Ishikawa (cell line): ENCODE measurements at regions not wholly inside any gene's neighbourhood (a gene's known extent, or its start where the extent isn't known, plus 50 kb on each side); places are given as distances from the start of the nearest gene placed in this dataset.

ENCODE experiments used
- CEBPB ChIP-seq: IDR thresholded peaks from 2 replicates; pipeline ENCODE4 v1.6.1; 2012
- CREB1 ChIP-seq: IDR thresholded peaks from 2 replicates; pipeline ENCODE4 v1.6.1; 2012; ENCODE audit warnings: low read depth
- EGR1 ChIP-seq: IDR thresholded peaks from 2 replicates; pipeline ENCODE4 v1.6.1; 2012
- EP300 ChIP-seq: IDR thresholded peaks from 2 replicates; pipeline ENCODE4 v1.6.1; 2012; ENCODE audit warnings: borderline replicate concordance
- FOXM1 ChIP-seq: IDR thresholded peaks from 2 replicates; pipeline ENCODE4 v1.6.1; 2012; ENCODE audit warnings: low read depth, borderline replicate concordance
- MAX ChIP-seq: IDR thresholded peaks from 2 replicates; pipeline ENCODE4 v1.6.1; 2012
- NFIC ChIP-seq: IDR thresholded peaks from 2 replicates; pipeline ENCODE4 v1.6.1; 2012
- RAD21 ChIP-seq: IDR thresholded peaks from 2 replicates; pipeline ENCODE4 v1.6.1; 2012; ENCODE audit warnings: low read depth
- REST ChIP-seq: IDR thresholded peaks from 2 replicates; pipeline ENCODE4 v1.6.1; 2012; ENCODE audit warnings: low read depth, mild to moderate bottlenecking
- TAF1 ChIP-seq: IDR thresholded peaks from 2 replicates; pipeline ENCODE4 v1.6.1; 2012; ENCODE audit warnings: low read depth, mild to moderate bottlenecking
- TCF12 ChIP-seq: IDR thresholded peaks from 2 replicates; pipeline ENCODE4 v1.6.1; 2012; ENCODE audit warnings: low read depth
- TEAD4 ChIP-seq: IDR thresholded peaks from 2 replicates; pipeline ENCODE4 v1.6.1; 2012
- USF1 ChIP-seq: IDR thresholded peaks from 2 replicates; pipeline ENCODE4 v1.6.1; 2012
- YY1 ChIP-seq: IDR thresholded peaks from 2 replicates; pipeline ENCODE4 v1.6.1; 2012; ENCODE audit warnings: low read depth
- ZBTB7A ChIP-seq: IDR thresholded peaks from 2 replicates; pipeline ENCODE4 v1.6.1; 2012; ENCODE audit warnings: low read depth

GRCh38 chr10:3452683-3453361 is 280.2 kb upstream of the PITRM1 start:
- no peak for TF ChIP-seq RAD21
- TF ChIP-seq YY1, result no peak

DNA sequence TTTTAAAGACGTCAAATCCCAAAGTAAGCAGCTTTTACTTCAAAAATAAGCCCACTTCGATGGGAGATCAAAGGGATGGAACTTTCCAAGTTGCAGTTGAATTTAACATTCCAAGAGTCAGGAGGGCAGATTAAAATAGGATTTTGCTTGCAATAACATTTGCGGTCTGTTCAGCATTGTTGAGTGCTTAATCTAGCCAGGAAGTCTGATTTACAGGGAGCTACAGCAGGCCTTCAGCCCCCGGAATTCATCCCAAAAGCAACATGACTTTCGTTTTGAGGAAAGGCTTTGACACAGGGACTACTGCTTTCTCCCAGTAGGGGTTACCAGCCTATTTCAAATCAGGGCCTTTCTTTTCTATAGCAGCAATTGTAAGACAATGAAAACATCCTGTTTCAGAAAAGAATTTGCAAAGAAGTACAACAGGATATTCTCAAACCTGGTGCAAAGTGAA is 279.6 kb upstream of the PITRM1 start:
- TF ChIP-seq REST (no peak), TCF12 (no peak), MAX (no peak), YY1 (no peak), FOXM1 (no peak), NFIC (no peak), TEAD4 (no peak), CEBPB (no peak), EP300 (no peak), TAF1 (no peak), ZBTB7A (no peak), USF1 (no peak), RAD21 (no peak), EGR1 (no peak), CREB1 (no peak)

GRCh38 chr10:3451516-3452172 is 279.1 kb upstream of the PITRM1 start:
- TF ChIP-seq EGR1 (no peak), NFIC (no peak), ZBTB7A (no peak), CREB1 (no peak), REST (no peak), TEAD4 (no peak), TAF1 (no peak), EP300 (no peak), CEBPB (no peak), FOXM1 (no peak), RAD21 (no peak), USF1 (no peak), TCF12 (no peak), YY1 (no peak), MAX (no peak)

DNA sequence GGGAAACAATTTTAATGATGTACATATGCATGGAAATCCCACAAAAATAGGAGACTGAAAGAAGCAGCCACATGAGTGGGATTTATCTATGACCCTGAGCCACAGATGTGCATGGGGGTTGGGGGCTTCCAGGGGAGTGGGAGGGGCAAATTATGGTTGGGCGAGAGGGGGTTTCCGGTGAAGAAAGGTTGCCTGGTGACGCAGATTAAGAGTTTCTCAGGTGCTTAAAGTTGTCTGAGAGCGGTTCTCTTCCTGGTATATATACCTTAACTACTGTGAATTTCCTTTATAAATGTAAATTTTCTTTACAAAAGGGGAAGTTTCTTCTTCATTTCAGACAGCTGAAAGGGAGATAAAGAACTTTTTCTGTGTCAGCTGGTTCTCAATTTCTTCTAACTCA is 273.6 kb upstream of the PITRM1 start:
- TF ChIP-seq MAX, result no peak
- TF ChIP-seq EP300, result no peak
- TF ChIP-seq NFIC, result no peak
- no peak for TF ChIP-seq EGR1
- no peak for TF ChIP-seq USF1
- no peak for TF ChIP-seq REST
- TF ChIP-seq CREB1, result no peak
- TF ChIP-seq TAF1, result no peak
